D721Med (cell line): ENCODE measurements at regions not wholly inside any gene's neighbourhood (a gene's known extent, or its start where the extent isn't known, plus 50 kb on each side); places are given as distances from the start of the nearest gene placed in this dataset.
A peak's percentile ranks its signal among the peaks of the same experiment; 100 is the strongest.
"Not testable (repeated sequence)": the region's sequence is repeated elsewhere in the genome, so short reads cannot be mapped to it uniquely, and the experiment has no call there.

Experiments
- DNase-seq: peaks from one replicate; pipeline ENCODE4 v3.0.0; 2011; ENCODE audit warnings: low spot score; ENCODE audit not compliant: insufficient read length
- FAIRE-seq: peaks from 2 replicates; lab custom pipeline; 2011; peaks lifted over from hg19 to GRCh38; lab: Jason Lieb, UNC
- CTCF ChIP-seq: IDR thresholded peaks from 2 replicates; pipeline ENCODE4 v1.5.1; 2012; ENCODE audit warnings: mild to moderate bottlenecking, control low read depth; ENCODE audit not compliant: insufficient read depth; ENCODE audit errors: missing control alignments

- no peak for TF ChIP-seq CTCF
- no peak for FAIRE-seq
- no peak for DNase-seq
Observed at GRCh38 chrX:130502016-130502570, 100.3 kb downstream of the RBMX2 start.

GRCh38 chrX:130504019-130504418, 102.2 kb downstream of the RBMX2 start:
- FAIRE-seq (no peak), DNase-seq (no peak)
- TF ChIP-seq CTCF, result no peak

DNA sequence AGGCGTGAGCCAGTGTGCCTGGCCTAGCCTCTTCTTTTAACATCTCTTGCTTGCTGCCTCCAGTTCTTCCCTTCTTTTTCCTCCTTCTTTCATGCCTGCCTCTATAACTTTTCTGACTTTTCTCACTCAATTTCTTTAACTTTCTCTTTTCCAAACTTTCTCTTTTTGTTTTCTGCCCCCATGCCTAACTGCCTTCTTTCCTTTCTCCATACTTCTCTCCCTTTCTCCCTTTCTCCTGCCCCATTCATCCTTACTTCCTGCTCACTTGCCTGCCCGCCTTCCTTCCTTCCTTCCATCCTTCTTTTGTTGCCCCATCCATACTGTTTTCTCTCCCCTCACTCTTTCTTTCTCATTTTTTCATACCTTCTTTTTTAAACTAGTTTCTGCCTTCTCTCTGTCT, 105.2 kb downstream of the RBMX2 start:
- no peak for FAIRE-seq

GRCh38 chrX:130512534-130512933, 110.7 kb downstream of the RBMX2 start:
- not testable (repeated sequence) for FAIRE-seq, DNase-seq

More for the DNA sequence above, 105.2 kb downstream of the RBMX2 start:
- no peak for TF ChIP-seq CTCF
- no peak for DNase-seq

DNA sequence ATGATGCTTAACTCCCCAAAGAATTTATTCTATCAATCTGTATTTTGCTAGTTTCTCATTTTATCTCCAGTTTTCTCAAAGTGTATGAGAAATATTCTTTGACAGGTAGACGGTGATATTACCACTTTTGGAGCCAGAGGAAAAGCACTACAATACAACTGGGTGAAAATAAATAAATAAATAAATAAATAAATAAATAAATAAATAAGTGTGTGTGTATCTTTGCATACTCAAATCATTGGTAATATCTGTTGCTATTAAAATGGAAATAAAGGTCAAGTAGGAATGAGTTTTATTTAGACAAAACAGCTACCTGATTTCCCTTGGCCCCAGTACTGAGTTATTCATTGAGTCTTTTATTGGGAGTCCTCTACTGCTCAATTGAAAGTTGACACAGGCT, 114.3 kb downstream of the RBMX2 start:
- no peak for DNase-seq
- no peak for TF ChIP-seq CTCF
- no peak for FAIRE-seq

- peak; percentile 41 for DNase-seq
- peak; percentile 66 for FAIRE-seq
- TF ChIP-seq CTCF, result no peak
Observed at GRCh38 chrX:130523460-130524394, 121.9 kb downstream of the RBMX2 start.

- peak; percentile 46 for FAIRE-seq
- TF ChIP-seq CTCF, result no peak
- no peak for DNase-seq
Observed at GRCh38 chrX:130524476-130525194, 122.8 kb downstream of the RBMX2 start.
